DOHH2 (cell line): ENCODE measurements at regions not wholly inside any gene's neighbourhood (a gene's known extent, or its start where the extent isn't known, plus 50 kb on each side); places are given as distances from the start of the nearest gene placed in this dataset.

Source experiments
- H3F3A ChIP-seq: fragments of 200-600 bp; sonication (generic), shearing (Covaris generic); 2 replicates; pipeline ENCODE4 v1.6.0; 2016; ENCODE audit warnings: antibody characterized with exemption, mild to moderate bottlenecking; ENCODE audit not compliant: control insufficient read depth, insufficient read depth
- H3K27ac ChIP-seq: fragments of 200-600 bp; sonication (generic); 2 replicates; pipeline ENCODE4 v1.5.1; 2014; ENCODE audit warnings: low read depth, mild to moderate bottlenecking, low read length, moderate library complexity
- H3K27me3 ChIP-seq: fragments of 200-600 bp; sonication (generic); 2 replicates; pipeline ENCODE4 v1.6.1; 2014; ENCODE audit warnings: mild to moderate bottlenecking, low read length, mixed read lengths; ENCODE audit not compliant: control insufficient read depth
- H3K36me3 ChIP-seq: fragments of 200-600 bp; sonication (generic); 2 replicates; pipeline ENCODE4 v1.6.1; 2014; ENCODE audit warnings: mild to moderate bottlenecking, low read length, moderate library complexity, mixed read lengths; ENCODE audit not compliant: control insufficient read depth
- H3K4me1 ChIP-seq: fragments of 200-600 bp; sonication (generic); 2 replicates; pipeline ENCODE4 v1.6.1; 2014; ENCODE audit warnings: mild to moderate bottlenecking, low read length, mixed read lengths; ENCODE audit not compliant: control insufficient read depth
- H3K4me2 ChIP-seq: fragments of 200-600 bp; sonication (generic); 2 replicates; pipeline ENCODE4 v1.6.0; 2014; ENCODE audit warnings: mild to moderate bottlenecking, low read length, moderate library complexity
- H3K4me3 ChIP-seq: fragments of 200-600 bp; sonication (generic); 2 replicates; pipeline ENCODE4 v1.5.1; 2014; ENCODE audit warnings: mild to moderate bottlenecking, low read length, mixed read lengths
- H3K79me2 ChIP-seq: fragments of 200-600 bp; sonication (generic); 2 replicates; pipeline ENCODE4 v1.6.1; 2014; ENCODE audit warnings: mild to moderate bottlenecking, low read length, mixed read lengths; ENCODE audit not compliant: control insufficient read depth
- H3K9me2 ChIP-seq: fragments of 200-600 bp; sonication (generic); replicated peaks from 2 replicates; pipeline ENCODE4 v1.6.1; 2014; ENCODE audit warnings: mild to moderate bottlenecking, low read length, mixed read lengths; ENCODE audit not compliant: control insufficient read depth
- H3K9me3 ChIP-seq: fragments of 200-600 bp; sonication (generic); 2 replicates; pipeline ENCODE4 v1.6.1; 2014; ENCODE audit warnings: antibody characterized with exemption, low read length, mixed read lengths; ENCODE audit not compliant: control insufficient read depth, insufficient read depth
- H4K20me1 ChIP-seq: fragments of 200-600 bp; sonication (generic); 2 replicates; pipeline ENCODE4 v1.6.0; 2014; ENCODE audit warnings: low read depth, mild to moderate bottlenecking, antibody characterized with exemption, low read length, moderate library complexity; ENCODE audit not compliant: control insufficient read depth, insufficient read depth
- CTCF ChIP-seq: fragments of 200-600 bp; sonication (generic); IDR thresholded peaks from one replicate; pipeline ENCODE4 v1.5.1; 2014; ENCODE audit warnings: antibody characterized with exemption, mild to moderate bottlenecking, low read depth, low read length; ENCODE audit not compliant: poor library complexity, severe bottlenecking
- EZH2phosphoT487 ChIP-seq: fragments of 200-600 bp; sonication (generic); IDR thresholded peaks from 2 replicates; pipeline ENCODE4 v1.6.1; 2017; ENCODE audit warnings: borderline replicate concordance, mild to moderate bottlenecking, antibody characterized with exemption, low read length, moderate library complexity, mixed read lengths

GRCh38 chr3:188944108-188944507, 227.7 kb upstream of the TPRG1 start:
- no peak overlapping the region for H3K4me3 ChIP-seq
- H3K4me2 ChIP-seq, result no peak overlapping the region
- no peaks in the 10 kb centered on the region for H3K27me3 ChIP-seq
- H3K4me1 ChIP-seq, result peaks cover 40% of the 10 kb centered on the region
- H3K9me2 ChIP-seq, result no peaks in the 10 kb centered on the region
- H3K27ac ChIP-seq, result no peak overlapping the region
- H4K20me1 ChIP-seq, result no peaks in the 10 kb centered on the region
- no peak for TF ChIP-seq EZH2phosphoT487
- no peak for TF ChIP-seq CTCF
- H3K36me3 ChIP-seq, result no peaks in the 10 kb centered on the region
- no peaks in the 10 kb centered on the region for H3K9me3 ChIP-seq
- H3K79me2 ChIP-seq, result no peaks in the 10 kb centered on the region
- no peaks in the 10 kb centered on the region for H3F3A ChIP-seq

GRCh38 chr3:188946351-188947240, 225.2 kb upstream of the TPRG1 start:
- Histone ChIP-seq H3K9me2 (no peaks in the 10 kb centered on the region), H3K4me3 (peak overlapping the region; percentile 30), H3K4me1 (peaks cover 36% of the 10 kb centered on the region), H3K27ac (peak overlapping the region; percentile 15; the same call in 1 of the 2 replicates), H3K36me3 (no peaks in the 10 kb centered on the region), H3K79me2 (no peaks in the 10 kb centered on the region), H3K4me2 (peak overlapping the region; percentile 52), H3F3A (no peaks in the 10 kb centered on the region), H3K27me3 (no peaks in the 10 kb centered on the region), H3K9me3 (no peaks in the 10 kb centered on the region), H4K20me1 (no peaks in the 10 kb centered on the region)
- TF ChIP-seq EZH2phosphoT487, result no peak
- TF ChIP-seq CTCF, result no peak

GRCh38 chr3:188947401-188948280, 224.1 kb upstream of the TPRG1 start:
- no peaks in the 10 kb centered on the region for H4K20me1 ChIP-seq
- peak overlapping the region; percentile 30 for H3K4me3 ChIP-seq
- H3K4me1 ChIP-seq, result peaks cover 36% of the 10 kb centered on the region
- no peaks in the 10 kb centered on the region for H3K36me3 ChIP-seq
- no peaks in the 10 kb centered on the region for H3K9me3 ChIP-seq
- H3K4me2 ChIP-seq, result peak overlapping the region; percentile 52
- TF ChIP-seq EZH2phosphoT487 (no peak), CTCF (peak; percentile 33)
- no peaks in the 10 kb centered on the region for H3K9me2 ChIP-seq
- H3K27me3 ChIP-seq, result no peaks in the 10 kb centered on the region
- H3K27ac ChIP-seq, result peak overlapping the region; percentile 15; the same call in 1 of the 2 replicates
- no peaks in the 10 kb centered on the region for H3F3A ChIP-seq
- H3K79me2 ChIP-seq, result no peaks in the 10 kb centered on the region
